Ectodermal cell (in vitro differentiated cells): ENCODE measurements at regions not wholly inside any gene's neighbourhood (a gene's known extent, or its start where the extent isn't known, plus 50 kb on each side); places are given as distances from the start of the nearest gene placed in this dataset.

Experiments
- H3K27ac ChIP-seq: 2 replicates; pipeline ENCODE4 v1.7.0; 2013; ENCODE audit warnings: mild to moderate bottlenecking, low read depth, low read length; ENCODE audit not compliant: insufficient read depth, poor library complexity, severe bottlenecking
- H3K27me3 ChIP-seq: 2 replicates; pipeline ENCODE4 v1.7.0; 2013; ENCODE audit warnings: mild to moderate bottlenecking, low read length; ENCODE audit not compliant: insufficient read depth, control insufficient read depth, poor library complexity, severe bottlenecking
- H3K36me3 ChIP-seq: one replicate; pipeline ENCODE4 v1.7.0; 2013; ENCODE audit warnings: low read length; ENCODE audit not compliant: control insufficient read depth, insufficient read depth
- H3K4me1 ChIP-seq: one replicate; pipeline ENCODE4 v1.7.0; 2013; ENCODE audit warnings: low read length; ENCODE audit not compliant: control insufficient read depth, insufficient read depth
- H3K4me3 ChIP-seq: 2 replicates; pipeline ENCODE4 v1.7.0; 2013; ENCODE audit warnings: low read depth, low read length, control low read depth; ENCODE audit not compliant: insufficient read depth
- H3K9me3 ChIP-seq: 2 replicates; pipeline ENCODE4 v1.7.0; 2013; ENCODE audit warnings: mild to moderate bottlenecking, low read length, moderate library complexity; ENCODE audit not compliant: control insufficient read depth
- WGBS, 2 experiments: methylation state at CpG; one replicate each; pipeline ENCODE4 v1.1.7; 2013; ENCODE audit warnings: missing lambda C conversion rate in 2 of 2; 5-methylcytosine and 5-hydroxymethylcytosine counted together

GRCh38 chr12:92556141-92556540, 146.6 kb upstream of the PLEKHG7 start:
- Histone ChIP-seq H3K9me3 (no peaks in the 10 kb centered on the region), H3K27me3 (no peaks in the 10 kb centered on the region), H3K4me3 (no peak overlapping the region), H3K27ac (no peak overlapping the region), H3K36me3 (no peaks in the 10 kb centered on the region), H3K4me1 (no peaks in the 10 kb centered on the region)
- 92 to 100% methylated on average over 1 of the region's 1 CpG for WGBS, 2 experiments

DNA sequence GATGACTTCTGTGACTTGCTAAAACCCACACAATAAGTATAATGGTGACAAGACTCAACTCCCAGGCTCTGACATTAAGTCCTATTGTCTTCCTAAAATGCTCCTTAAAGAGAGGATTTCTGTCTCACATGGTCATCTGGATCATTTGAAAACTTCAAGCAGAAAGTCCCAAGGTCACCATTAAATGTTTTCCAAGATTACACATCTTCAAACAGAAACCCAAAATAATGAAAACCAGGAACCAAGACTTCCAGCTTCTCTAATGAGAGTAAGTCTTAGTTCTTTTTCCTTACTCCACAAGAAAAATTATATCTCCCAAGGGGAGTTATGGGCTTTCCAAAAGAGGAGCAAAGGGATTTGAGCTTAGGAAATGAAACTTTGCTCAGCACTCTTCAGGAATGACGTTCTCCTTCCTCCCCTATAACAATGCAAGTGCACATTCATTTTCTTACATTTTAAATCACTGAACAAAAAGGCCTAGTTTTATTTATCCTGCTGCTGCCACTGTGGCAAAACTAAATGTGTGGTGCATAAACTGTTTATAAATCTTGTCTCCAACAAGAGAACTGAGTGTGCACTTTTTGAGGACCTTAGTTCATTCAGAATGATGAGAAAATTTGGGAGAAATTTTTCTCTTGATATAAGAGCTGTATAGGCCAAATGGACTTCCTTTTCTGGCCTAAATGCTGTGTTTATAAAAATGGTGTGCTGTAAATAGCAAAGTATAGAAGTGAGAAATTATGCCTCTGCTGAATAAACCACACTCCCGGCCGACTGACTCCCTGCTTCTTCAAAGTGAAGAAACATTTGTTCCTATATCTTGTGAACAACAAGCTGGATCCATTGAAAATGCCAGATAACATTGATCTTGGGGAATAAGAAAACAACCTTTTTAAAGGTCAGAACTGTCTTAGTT, 148.4 kb upstream of the PLEKHG7 start:
- WGBS, 2 experiments = 91 to 94% methylated on average over 3 of the region's 3 CpGs
- H3K4me1 ChIP-seq = no peaks in the 10 kb centered on the region
- no peak overlapping the region for H3K27ac ChIP-seq
- no peak overlapping the region for H3K4me3 ChIP-seq
- no peaks in the 10 kb centered on the region for H3K27me3 ChIP-seq
- H3K36me3 ChIP-seq = no peaks in the 10 kb centered on the region
- no peaks in the 10 kb centered on the region for H3K9me3 ChIP-seq

DNA sequence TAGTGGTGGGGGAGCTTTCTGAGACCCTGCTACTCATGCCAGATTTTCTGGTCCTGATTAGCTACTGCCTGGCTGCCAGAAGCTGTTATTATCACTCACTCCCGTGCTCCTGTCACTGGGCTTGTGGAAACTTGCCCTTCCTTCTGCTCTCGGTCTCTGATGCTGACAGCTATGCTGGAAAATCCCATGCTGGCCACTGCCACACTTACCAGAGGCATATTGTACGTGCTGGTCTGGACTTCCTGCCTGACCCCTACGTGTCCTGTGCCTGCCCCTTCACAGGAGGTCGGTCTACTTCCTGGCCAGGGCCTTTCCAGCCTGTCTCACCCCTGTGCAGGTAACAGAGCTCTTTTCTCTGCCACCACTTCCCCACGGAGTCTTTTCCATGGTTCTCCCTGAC, 149.4 kb upstream of the PLEKHG7 start:
- Histone ChIP-seq H3K9me3 (no peaks in the 10 kb centered on the region), H3K4me1 (no peaks in the 10 kb centered on the region), H3K4me3 (no peak overlapping the region), H3K27me3 (no peaks in the 10 kb centered on the region), H3K27ac (no peak overlapping the region), H3K36me3 (no peaks in the 10 kb centered on the region)
- WGBS, 2 experiments = 92 to 93% methylated on average over 6 of the region's 6 CpGs

DNA sequence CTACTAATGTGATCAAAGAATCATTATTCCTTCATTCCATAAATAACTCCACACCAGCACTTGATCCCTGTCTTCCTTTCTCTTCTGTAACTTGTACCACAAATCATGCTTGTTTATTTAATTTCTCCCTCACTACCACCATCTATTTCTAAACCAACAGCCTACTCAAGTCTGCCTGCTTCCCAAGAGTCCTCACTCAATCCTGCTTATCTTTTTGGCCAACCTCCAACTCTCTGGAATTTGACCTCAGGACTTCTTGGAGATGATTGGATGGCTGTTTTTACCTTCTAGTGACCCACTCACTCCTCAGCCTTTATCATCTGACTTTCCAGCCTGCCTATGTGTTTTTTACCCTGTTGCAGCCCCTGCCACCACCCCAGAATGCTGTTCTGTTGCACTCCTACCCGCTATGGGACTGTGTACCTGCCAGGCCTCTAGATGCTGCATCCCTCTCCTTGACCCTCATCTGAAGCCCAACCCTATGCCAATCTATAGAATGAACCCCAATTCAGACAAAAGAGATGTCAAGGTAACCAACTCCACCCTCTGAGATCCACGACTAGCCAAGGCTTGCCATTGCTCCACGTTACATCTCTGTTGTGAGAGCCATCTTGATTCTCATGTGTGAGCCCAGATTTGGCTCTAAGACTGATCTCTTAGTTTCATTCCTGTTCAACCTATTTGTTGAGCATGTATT, 150.2 kb upstream of the PLEKHG7 start:
- no peak overlapping the region for H3K27ac ChIP-seq
- 94 to 97% methylated on average over 3 of the region's 3 CpGs for WGBS, 2 experiments
- H3K27me3 ChIP-seq = no peaks in the 10 kb centered on the region
- no peak overlapping the region for H3K4me3 ChIP-seq
- no peaks in the 10 kb centered on the region for H3K36me3 ChIP-seq
- H3K9me3 ChIP-seq = no peaks in the 10 kb centered on the region
- H3K4me1 ChIP-seq = no peaks in the 10 kb centered on the region

DNA sequence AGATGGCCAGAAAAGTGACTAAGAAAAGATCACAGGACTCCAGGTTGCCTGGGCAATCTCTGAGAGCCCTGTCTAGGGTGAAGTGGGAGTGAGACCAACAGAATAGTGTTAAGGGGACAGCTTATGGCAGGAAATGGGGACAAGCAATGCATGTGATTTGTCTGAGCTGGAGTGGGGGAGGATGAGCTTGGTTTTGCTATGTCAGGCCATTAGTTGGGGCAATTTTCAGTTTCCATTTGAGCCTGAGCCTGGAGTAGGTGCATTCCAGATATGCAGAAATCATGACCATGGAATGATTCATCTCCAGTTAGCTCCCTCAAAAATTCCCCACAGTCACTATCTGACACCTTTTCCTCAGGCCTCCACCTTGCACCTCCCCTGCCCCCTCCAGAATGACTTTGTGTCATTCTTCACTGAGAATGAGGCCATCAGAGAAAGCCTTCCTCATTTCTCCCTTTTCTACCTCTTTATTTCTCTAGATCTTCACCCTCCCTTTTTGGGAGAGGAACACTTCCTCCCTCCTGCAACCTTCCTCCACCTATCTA, 150.9 kb upstream of the PLEKHG7 start:
- Histone ChIP-seq H3K36me3 (no peaks in the 10 kb centered on the region), H3K9me3 (no peaks in the 10 kb centered on the region), H3K27me3 (no peaks in the 10 kb centered on the region), H3K4me1 (no peaks in the 10 kb centered on the region), H3K4me3 (no peak overlapping the region), H3K27ac (no peak overlapping the region)

GRCh38 chr12:92551210-92551609, 151.6 kb upstream of the PLEKHG7 start:
- Histone ChIP-seq H3K27ac (no peak overlapping the region), H3K27me3 (no peaks in the 10 kb centered on the region), H3K4me3 (no peak overlapping the region), H3K36me3 (no peaks in the 10 kb centered on the region), H3K9me3 (no peaks in the 10 kb centered on the region), H3K4me1 (no peaks in the 10 kb centered on the region)
- 93 to 99% methylated on average over 3 of the region's 3 CpGs for WGBS, 2 experiments

DNA sequence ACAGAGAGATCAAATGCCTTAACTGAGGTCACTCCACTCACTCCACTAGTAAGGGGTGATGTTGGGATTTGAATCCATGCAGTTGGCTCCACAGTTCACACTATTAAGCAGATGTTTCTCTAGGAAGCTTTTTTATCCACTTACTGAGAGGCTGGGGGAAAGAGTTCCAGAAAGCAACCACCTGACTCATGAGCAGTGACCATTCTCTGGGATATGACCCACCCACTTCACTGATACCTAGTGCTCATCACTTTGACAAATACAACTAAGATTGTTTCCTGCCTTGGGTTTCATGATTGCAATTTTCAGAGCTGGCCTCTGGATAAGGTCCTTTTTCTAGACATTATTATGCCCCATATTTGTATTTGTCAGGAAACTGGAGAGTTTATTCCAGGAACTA, 152.1 kb upstream of the PLEKHG7 start:
- Histone ChIP-seq H3K36me3 (no peaks in the 10 kb centered on the region), H3K27ac (no peak overlapping the region), H3K4me1 (no peaks in the 10 kb centered on the region), H3K27me3 (no peaks in the 10 kb centered on the region), H3K9me3 (no peaks in the 10 kb centered on the region), H3K4me3 (no peak overlapping the region)

DNA sequence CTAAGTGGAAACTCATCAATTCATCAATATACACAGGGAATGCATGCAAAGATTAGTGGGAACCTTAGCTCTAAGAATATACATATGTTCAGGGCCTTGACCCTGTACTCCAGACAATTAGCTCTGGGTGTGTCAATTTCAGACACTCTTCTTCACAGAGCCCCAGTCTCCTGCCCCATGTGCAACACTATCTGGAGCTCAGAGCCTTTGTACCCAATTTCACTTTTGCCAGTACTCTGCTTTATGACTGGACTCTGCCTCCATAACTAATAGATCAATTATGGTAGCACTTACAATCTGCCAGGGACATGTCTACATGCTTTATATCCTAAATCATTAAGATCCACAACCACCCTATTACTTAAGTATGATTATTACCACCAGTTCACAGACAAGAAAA, 152.5 kb upstream of the PLEKHG7 start:
- no peaks in the 10 kb centered on the region for H3K36me3 ChIP-seq
- H3K4me1 ChIP-seq = no peaks in the 10 kb centered on the region
- H3K27me3 ChIP-seq = no peaks in the 10 kb centered on the region

GRCh38 chr12:92549516-92549915, 153.3 kb upstream of the PLEKHG7 start:
- no peaks in the 10 kb centered on the region for H3K4me1 ChIP-seq
- H3K36me3 ChIP-seq = no peaks in the 10 kb centered on the region
- H3K27me3 ChIP-seq = no peaks in the 10 kb centered on the region
- no peaks in the 10 kb centered on the region for H3K9me3 ChIP-seq
- H3K4me3 ChIP-seq = no peak overlapping the region
- H3K27ac ChIP-seq = no peak overlapping the region

More for the DNA sequence above, 152.5 kb upstream of the PLEKHG7 start:
- Histone ChIP-seq H3K9me3 (no peaks in the 10 kb centered on the region), H3K4me3 (no peak overlapping the region), H3K27ac (no peak overlapping the region)

- Histone ChIP-seq H3K4me1 (no peaks in the 10 kb centered on the region), H3K9me3 (no peaks in the 10 kb centered on the region), H3K36me3 (no peaks in the 10 kb centered on the region), H3K27ac (no peak overlapping the region), H3K27me3 (no peaks in the 10 kb centered on the region), H3K4me3 (no peak overlapping the region)
- 94 to 100% methylated on average over 2 of the region's 2 CpGs for WGBS, 2 experiments
Observed at GRCh38 chr12:92547906-92548305, 154.9 kb upstream of the PLEKHG7 start.
